HEK293 (cell line): ENCODE measurements at regions not wholly inside any gene's neighbourhood (a gene's known extent, or its start where the extent isn't known, plus 50 kb on each side); places are given as distances from the start of the nearest gene placed in this dataset.

ENCODE experiments used
- HOXA7 ChIP-seq: sonication (generic); formaldehyde crosslinking; IDR thresholded peaks from 2 replicates; pipeline ENCODE4 v1.8.1; 2022; ENCODE audit warnings: missing genetic modification reagents, borderline replicate concordance
- OSR2 ChIP-seq: fragments of 450-650 bp; formaldehyde crosslinking; IDR thresholded peaks from 2 replicates; pipeline ENCODE4 v1.5.1; 2016; ENCODE audit warnings: missing biosample characterization, missing genetic modification characterization
- ZBTB49 ChIP-seq: fragments of 450-650 bp; formaldehyde crosslinking; IDR thresholded peaks from 2 replicates; pipeline ENCODE4 v1.5.1; 2016; ENCODE audit warnings: missing biosample characterization, missing genetic modification characterization, low read depth
- ZFP41 ChIP-seq: fragments of 450-650 bp; formaldehyde crosslinking; IDR thresholded peaks from 2 replicates; pipeline ENCODE4 v1.5.1; 2016; ENCODE audit warnings: missing biosample characterization, missing genetic modification characterization, borderline replicate concordance
- ZNF274 ChIP-seq, 2 experiments: fragments of 200-500 bp in 1 of 2; fragments of 450-650 bp in 1 of 2; sonication (Bioruptor generic) in 1 of 2; formaldehyde crosslinking in 1 of 2; IDR thresholded peaks; 2 replicates each; pipeline versions ENCODE4 v1.5.1 to v1.6.1; 2014 to 2016; ENCODE audit warnings: borderline replicate concordance in 1 of 2, inconsistent platforms in 1 of 2, low read length in 1 of 2, missing biosample characterization in 1 of 2, missing genetic modification characterization in 1 of 2
- ZNF324 ChIP-seq: fragments of 450-650 bp; formaldehyde crosslinking; IDR thresholded peaks from 2 replicates; pipeline ENCODE4 v1.5.1; 2016; ENCODE audit warnings: missing biosample characterization, missing genetic modification characterization
- ZNF449 ChIP-seq: fragments of 450-650 bp; formaldehyde crosslinking; IDR thresholded peaks from 2 replicates; pipeline ENCODE4 v1.5.1; 2017; ENCODE audit warnings: missing biosample characterization, mild to moderate bottlenecking, missing genetic modification characterization, moderate library complexity
- ZNF677 ChIP-seq: fragments of 450-650 bp; IDR thresholded peaks from 2 replicates; pipeline ENCODE4 v1.5.0; 2018; ENCODE audit warnings: missing biosample characterization, mild to moderate bottlenecking, missing genetic modification characterization, moderate library complexity
- TF ChIP-seq, protein P1 (sequence below): fragments of 450-650 bp; formaldehyde crosslinking; IDR thresholded peaks from 2 replicates; pipeline ENCODE4 v1.5.1; 2016; ENCODE audit warnings: missing biosample characterization, missing genetic modification characterization

DNA sequence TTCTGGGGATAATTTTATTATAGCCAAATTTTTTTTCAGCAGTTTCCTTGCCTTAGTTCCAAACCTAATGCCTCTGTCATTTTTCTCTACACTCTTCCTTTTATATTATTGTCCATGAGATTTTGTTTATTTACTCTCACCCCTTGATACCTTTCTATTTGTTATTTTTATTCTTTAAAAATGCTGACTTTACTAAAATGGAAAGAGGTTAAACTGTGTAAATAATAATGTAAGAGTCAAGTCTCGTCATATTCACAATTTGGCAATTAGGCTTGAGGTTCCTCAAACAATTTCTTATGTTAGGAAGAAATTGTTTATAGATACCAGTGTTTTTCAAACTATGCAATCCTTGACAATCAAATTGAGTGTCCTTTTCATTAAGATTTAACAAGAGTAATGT lies 428.6 kb upstream of the CDH9 start:
- TF ChIP-seq ZBTB49 (no peak), ZNF677 (tag by site-specific recombination) (no peak), OSR2 (no peak), ZNF449 (tag by site-specific recombination) (no peak), ZFP41 (tag by site-specific recombination) (no peak), ZNF324 (tag by site-specific recombination) (no peak), HOXA7 (no peak), ZNF274 (IDR thresholded peaks at IDR 0.05; ENCODE audit: low read length) (no peak), ZNF274 (tag by site-specific recombination; IDR thresholded peaks at IDR 0.05; ENCODE audit: borderline replicate concordance) (no peak)
- TF ChIP-seq, protein P1, sequence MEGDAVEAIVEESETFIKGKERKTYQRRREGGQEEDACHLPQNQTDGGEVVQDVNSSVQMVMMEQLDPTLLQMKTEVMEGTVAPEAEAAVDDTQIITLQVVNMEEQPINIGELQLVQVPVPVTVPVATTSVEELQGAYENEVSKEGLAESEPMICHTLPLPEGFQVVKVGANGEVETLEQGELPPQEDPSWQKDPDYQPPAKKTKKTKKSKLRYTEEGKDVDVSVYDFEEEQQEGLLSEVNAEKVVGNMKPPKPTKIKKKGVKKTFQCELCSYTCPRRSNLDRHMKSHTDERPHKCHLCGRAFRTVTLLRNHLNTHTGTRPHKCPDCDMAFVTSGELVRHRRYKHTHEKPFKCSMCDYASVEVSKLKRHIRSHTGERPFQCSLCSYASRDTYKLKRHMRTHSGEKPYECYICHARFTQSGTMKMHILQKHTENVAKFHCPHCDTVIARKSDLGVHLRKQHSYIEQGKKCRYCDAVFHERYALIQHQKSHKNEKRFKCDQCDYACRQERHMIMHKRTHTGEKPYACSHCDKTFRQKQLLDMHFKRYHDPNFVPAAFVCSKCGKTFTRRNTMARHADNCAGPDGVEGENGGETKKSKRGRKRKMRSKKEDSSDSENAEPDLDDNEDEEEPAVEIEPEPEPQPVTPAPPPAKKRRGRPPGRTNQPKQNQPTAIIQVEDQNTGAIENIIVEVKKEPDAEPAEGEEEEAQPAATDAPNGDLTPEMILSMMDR = no peak
